Fibroblast of lung (primary cell): ENCODE measurements at regions not wholly inside any gene's neighbourhood (a gene's known extent, or its start where the extent isn't known, plus 50 kb on each side); places are given as distances from the start of the nearest gene placed in this dataset.

Experiments
- DNase-seq, 2 donors: peaks; one replicate each; pipeline versions ENCODE4 v3.0.0 to v3.0.0-alpha.2; 2010; ENCODE audit warnings: low read depth in 2 of 2
- H2AFZ ChIP-seq: 2 replicates; pipeline ENCODE4 v1.5.1; 2012; ENCODE audit warnings: low read length, control low read depth, inconsistent platforms
- H3K27ac ChIP-seq: 2 replicates; pipeline ENCODE4 v1.5.1; 2011; ENCODE audit warnings: low read length, control low read depth; ENCODE audit not compliant: insufficient read depth
- H3K27me3 ChIP-seq: 2 replicates; pipeline ENCODE4 v1.5.1; 2011; ENCODE audit warnings: mild to moderate bottlenecking, low read length; ENCODE audit not compliant: control insufficient read depth, insufficient read depth
- H3K36me3 ChIP-seq: 2 replicates; pipeline ENCODE4 v1.5.1; 2011; ENCODE audit warnings: low read length; ENCODE audit not compliant: control insufficient read depth, insufficient read depth
- H3K4me1 ChIP-seq: 2 replicates; pipeline ENCODE4 v1.5.1; 2011; ENCODE audit warnings: low read length; ENCODE audit not compliant: control insufficient read depth, insufficient read depth; ENCODE audit errors: extremely low read depth
- H3K4me2 ChIP-seq: 2 replicates; pipeline ENCODE4 v1.5.1; 2011; ENCODE audit warnings: low read length, control low read depth; ENCODE audit not compliant: insufficient read depth; ENCODE audit errors: extremely low read depth
- H3K4me3 ChIP-seq, 4 experiments: fragments of 200-600 bp in 1 of 4; sonication (generic) in 1 of 4; replicated peaks in 1 of 4; 2 replicates each; pipeline ENCODE4 v1.5.1; 2011 to 2016; ENCODE audit warnings: low read length in 4 of 4, low read depth in 3 of 4, mild to moderate bottlenecking in 3 of 4, control low read depth in 2 of 4, inconsistent platforms in 1 of 4, mixed read lengths in 1 of 4; ENCODE audit not compliant: insufficient read depth in 1 of 4; ENCODE audit errors: control extremely low read depth in 1 of 4
- H3K79me2 ChIP-seq: 2 replicates; pipeline ENCODE4 v1.5.1; 2012; ENCODE audit warnings: mild to moderate bottlenecking, low read length, inconsistent platforms; ENCODE audit not compliant: control insufficient read depth, insufficient read depth
- H3K9ac ChIP-seq: 2 replicates; pipeline ENCODE4 v1.5.1; 2011; ENCODE audit warnings: mild to moderate bottlenecking, low read length, control low read depth; ENCODE audit not compliant: insufficient read depth
- H3K9me3 ChIP-seq: 2 replicates; pipeline ENCODE4 v1.5.1; 2012; ENCODE audit warnings: low read depth, low read length; ENCODE audit not compliant: control insufficient read depth, insufficient read depth
- H4K20me1 ChIP-seq: 2 replicates; pipeline ENCODE4 v1.5.1; 2011; ENCODE audit warnings: low read length; ENCODE audit not compliant: control insufficient read depth, insufficient read depth; ENCODE audit errors: extremely low read depth
- EZH2 ChIP-seq: IDR thresholded peaks from 2 replicates; pipeline ENCODE4 v1.5.1; 2012; ENCODE audit warnings: low read length, control low read depth, mild to moderate bottlenecking; ENCODE audit errors: missing control alignments
- TF ChIP-seq, protein P1 (sequence below), 2 donors: IDR thresholded peaks in 1 of 2; conservative IDR thresholded peaks in 1 of 2; 1 replicate in 1 of 2; 2 replicates in 1 of 2; pipeline ENCODE4 v1.5.1; 2011 to 2012; ENCODE audit warnings: low read length in 2 of 2, control low read depth in 1 of 2, inconsistent platforms in 1 of 2, low read depth in 1 of 2, mild to moderate bottlenecking in 1 of 2

DNA sequence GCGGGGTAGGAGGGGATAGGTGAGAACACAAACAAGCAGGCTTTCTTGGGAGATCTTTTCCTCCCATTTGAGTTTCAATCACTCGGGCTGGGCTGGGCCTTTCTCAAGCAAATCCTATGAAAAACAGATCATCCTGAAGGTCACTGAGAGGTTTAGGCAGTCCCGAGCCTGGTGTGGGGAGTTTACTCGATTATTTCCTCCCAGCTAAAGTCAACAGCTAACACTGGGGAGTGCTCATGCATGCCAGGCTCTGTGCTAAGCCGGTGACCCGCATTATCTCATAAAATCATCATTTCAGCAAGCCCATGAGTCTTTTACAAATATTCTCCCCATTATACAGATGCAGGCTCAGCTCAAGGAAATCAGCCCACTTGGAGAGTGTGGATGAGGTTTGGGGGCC is 85.0 kb upstream of the PAX2 start:
- no peak overlapping the region for H3K4me2 ChIP-seq
- H3K4me1 ChIP-seq, result no peaks in the 10 kb centered on the region
- no peaks in the 10 kb centered on the region for H3K9me3 ChIP-seq
- no peak for DNase-seq
- no peak overlapping the region for H2AFZ ChIP-seq
- no peaks in the 10 kb centered on the region for H4K20me1 ChIP-seq
- H3K27ac ChIP-seq, result no peak overlapping the region
- H3K9ac ChIP-seq, result no peak overlapping the region
- no peak for TF ChIP-seq EZH2
- TF ChIP-seq, protein P1, sequence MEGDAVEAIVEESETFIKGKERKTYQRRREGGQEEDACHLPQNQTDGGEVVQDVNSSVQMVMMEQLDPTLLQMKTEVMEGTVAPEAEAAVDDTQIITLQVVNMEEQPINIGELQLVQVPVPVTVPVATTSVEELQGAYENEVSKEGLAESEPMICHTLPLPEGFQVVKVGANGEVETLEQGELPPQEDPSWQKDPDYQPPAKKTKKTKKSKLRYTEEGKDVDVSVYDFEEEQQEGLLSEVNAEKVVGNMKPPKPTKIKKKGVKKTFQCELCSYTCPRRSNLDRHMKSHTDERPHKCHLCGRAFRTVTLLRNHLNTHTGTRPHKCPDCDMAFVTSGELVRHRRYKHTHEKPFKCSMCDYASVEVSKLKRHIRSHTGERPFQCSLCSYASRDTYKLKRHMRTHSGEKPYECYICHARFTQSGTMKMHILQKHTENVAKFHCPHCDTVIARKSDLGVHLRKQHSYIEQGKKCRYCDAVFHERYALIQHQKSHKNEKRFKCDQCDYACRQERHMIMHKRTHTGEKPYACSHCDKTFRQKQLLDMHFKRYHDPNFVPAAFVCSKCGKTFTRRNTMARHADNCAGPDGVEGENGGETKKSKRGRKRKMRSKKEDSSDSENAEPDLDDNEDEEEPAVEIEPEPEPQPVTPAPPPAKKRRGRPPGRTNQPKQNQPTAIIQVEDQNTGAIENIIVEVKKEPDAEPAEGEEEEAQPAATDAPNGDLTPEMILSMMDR (conservative IDR thresholded peaks at IDR 0.05 in 1 of 2, IDR thresholded peaks at IDR 0.05 in 1 of 2; ENCODE audit: low read depth in 1 of 2, low read length in 2 of 2), result no peak
- no peaks in the 10 kb centered on the region for H3K36me3 ChIP-seq
- H3K4me3 ChIP-seq, result no peak overlapping the region
- H3K27me3 ChIP-seq, result peaks cover 41% of the 10 kb centered on the region
- no peaks in the 10 kb centered on the region for H3K79me2 ChIP-seq

DNA sequence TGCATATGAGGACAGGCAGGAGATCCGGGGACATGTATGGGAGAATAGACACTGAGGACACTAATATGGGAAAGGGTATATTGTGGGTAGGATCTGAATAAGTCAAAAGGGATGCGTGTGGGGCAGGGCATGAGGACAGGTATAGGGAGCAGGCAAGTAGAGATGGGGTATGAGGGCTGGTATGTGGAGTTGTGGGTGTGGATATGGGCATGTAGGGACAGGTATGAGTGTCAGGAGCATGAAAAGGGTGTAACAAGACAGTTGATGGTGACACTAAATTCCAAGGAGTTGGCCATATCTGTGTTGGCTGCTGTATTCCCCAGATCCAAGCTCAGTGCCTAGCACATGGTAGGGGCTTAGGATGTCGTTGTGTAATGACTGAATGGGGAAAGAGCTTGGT is 84.4 kb upstream of the PAX2 start:
- H3K9ac ChIP-seq, result no peak overlapping the region
- no peaks in the 10 kb centered on the region for H3K79me2 ChIP-seq
- no peaks in the 10 kb centered on the region for H3K4me1 ChIP-seq
- no peaks in the 10 kb centered on the region for H3K9me3 ChIP-seq
- no peak overlapping the region for H3K4me3 ChIP-seq
- peaks cover 35% of the 10 kb centered on the region for H3K27me3 ChIP-seq
- no peaks in the 10 kb centered on the region for H4K20me1 ChIP-seq
- no peaks in the 10 kb centered on the region for H3K36me3 ChIP-seq
- H2AFZ ChIP-seq, result no peak overlapping the region
- no peak overlapping the region for H3K27ac ChIP-seq
- H3K4me2 ChIP-seq, result no peak overlapping the region
- TF ChIP-seq, protein P1 (conservative IDR thresholded peaks at IDR 0.05 in 1 of 2, IDR thresholded peaks at IDR 0.05 in 1 of 2; ENCODE audit: low read depth in 1 of 2, low read length in 2 of 2), result no peak
- no peak for TF ChIP-seq EZH2
- DNase-seq, result no peak

DNA sequence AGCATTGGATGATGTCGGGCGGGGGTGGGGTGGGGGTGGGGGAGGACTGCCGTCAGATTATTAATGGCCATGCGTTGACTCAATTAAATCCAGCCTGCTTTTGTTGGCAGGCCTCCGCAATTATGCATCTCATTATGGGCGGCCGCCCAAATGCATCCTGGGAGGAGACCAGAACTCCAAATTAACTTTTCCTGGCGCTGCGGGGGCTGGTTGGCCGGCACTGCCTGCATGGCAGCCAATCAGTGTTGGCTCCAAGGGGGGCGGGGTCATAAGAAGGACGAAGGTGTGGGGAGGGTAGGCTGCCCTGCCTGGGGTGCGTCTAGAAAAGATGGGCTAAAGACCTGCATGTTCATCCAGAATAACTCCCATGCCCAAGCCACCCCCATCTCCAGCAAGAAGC is 83.9 kb upstream of the PAX2 start:
- Histone ChIP-seq H3K9ac (no peak overlapping the region), H3K79me2 (no peaks in the 10 kb centered on the region), H3K4me1 (no peaks in the 10 kb centered on the region), H2AFZ (no peak overlapping the region), H3K27me3 (peaks cover 33% of the 10 kb centered on the region), H3K36me3 (no peaks in the 10 kb centered on the region), H4K20me1 (no peaks in the 10 kb centered on the region), H3K9me3 (no peaks in the 10 kb centered on the region), H3K27ac (no peak overlapping the region), H3K4me2 (no peak overlapping the region), H3K4me3 (no peak overlapping the region)
- TF ChIP-seq, protein P1 (conservative IDR thresholded peaks at IDR 0.05 in 1 of 2, IDR thresholded peaks at IDR 0.05 in 1 of 2; ENCODE audit: low read depth in 1 of 2, low read length in 2 of 2), result no peak
- TF ChIP-seq EZH2, result no peak
- no peak for DNase-seq
